HG03039 (cell line): ENCODE measurements at regions not wholly inside any gene's neighbourhood (a gene's known extent, or its start where the extent isn't known, plus 50 kb on each side); places are given as distances from the start of the nearest gene placed in this dataset.
"Not testable (repeated sequence)": the region's sequence is repeated elsewhere in the genome, so short reads cannot be mapped to it uniquely, and the experiment has no call there.

Source experiments
- ATAC-seq: cut with Tn5 transposase; IDR thresholded peaks from one replicate; pipeline ENCODE4 v1.9.1; 2021; ENCODE audit warnings: mild to moderate bottlenecking, moderate library complexity; ENCODE audit not compliant: unreplicated experiment

- ATAC-seq = no peak
These were observed 104.4 kb upstream of the RBMS3 start for GRCh38 chr3:29176501-29176900.

- no peak for ATAC-seq
These were observed 101.8 kb upstream of the RBMS3 start for GRCh38 chr3:29178809-29179793.

- ATAC-seq = no peak
These were observed 99.6 kb upstream of the RBMS3 start for GRCh38 chr3:29181149-29181780.

DNA sequence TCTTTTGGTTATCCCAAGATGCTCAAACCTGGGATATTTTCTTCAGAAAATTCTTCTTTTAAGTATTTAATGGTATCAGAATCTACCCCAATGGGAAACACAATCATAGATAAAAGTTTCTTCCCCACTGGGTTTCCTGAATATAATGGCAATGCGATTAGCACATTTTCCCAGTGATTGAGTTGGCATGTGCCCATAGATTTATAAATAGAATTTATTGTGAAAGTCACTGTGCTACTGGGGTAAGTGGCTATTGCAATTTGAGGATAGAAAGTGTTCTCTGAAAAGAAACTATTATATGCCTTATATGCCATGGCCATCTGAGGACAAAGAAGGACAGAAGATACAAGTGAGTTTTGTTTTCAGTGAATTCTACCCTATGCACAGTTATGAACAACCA is 99.0 kb upstream of the RBMS3 start:
- ATAC-seq = no peak

DNA sequence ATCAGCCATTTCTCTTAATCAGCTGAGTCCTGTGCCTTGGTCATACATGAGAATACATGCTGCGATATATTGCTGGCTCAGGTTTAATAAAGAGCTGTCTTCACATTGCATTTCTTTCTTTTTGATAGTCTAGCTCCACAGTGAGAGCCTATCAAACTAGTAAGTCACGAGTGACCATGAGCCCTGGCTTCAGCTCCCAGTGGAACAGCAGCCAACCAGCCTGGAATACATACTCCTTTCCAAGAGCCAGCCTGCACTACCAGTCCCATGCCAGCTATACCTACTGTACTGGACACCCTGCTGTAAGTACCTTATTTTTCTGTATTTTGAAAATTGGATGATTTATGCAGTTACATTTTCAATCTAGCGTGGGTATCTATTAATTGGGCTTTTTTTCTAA is 98.0 kb upstream of the RBMS3 start:
- ATAC-seq = not testable (repeated sequence)

DNA sequence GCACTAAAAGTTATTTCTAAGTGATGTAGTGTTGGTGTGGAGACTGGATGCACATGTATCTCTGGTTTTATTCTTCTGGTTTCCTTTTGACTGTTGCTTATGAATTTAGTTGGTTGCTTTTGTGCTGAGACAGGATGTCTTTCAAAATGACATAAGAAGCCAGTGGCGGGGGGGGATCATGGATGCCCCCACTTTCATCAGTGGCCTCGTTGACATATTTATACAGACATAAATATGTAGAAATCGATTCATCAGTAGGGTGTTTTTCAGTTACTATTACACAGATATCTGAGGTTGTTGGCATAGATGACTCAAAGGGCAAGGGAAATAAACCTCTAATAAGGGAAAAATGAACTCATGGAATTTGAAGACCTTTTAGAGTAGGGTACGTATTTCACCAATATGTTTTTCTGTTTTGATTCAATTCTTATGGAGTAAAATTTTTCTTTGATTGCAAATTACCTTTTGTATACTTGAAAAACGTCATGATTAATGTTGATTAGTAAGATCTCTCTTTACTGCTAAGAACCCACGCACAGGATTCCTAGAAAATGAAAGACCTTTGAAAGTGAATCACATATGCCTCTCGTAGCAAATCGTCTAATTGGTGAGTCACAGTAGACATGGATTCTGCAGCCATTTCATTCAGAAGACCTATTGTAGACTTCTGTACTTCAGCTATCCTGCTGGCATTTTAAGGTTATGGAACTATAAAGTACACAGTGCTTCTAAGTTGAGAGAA is 97.4 kb upstream of the RBMS3 start:
- no peak for ATAC-seq

GRCh38 chr3:29185706-29186105 is 95.2 kb upstream of the RBMS3 start:
- ATAC-seq = no peak

- no peak for ATAC-seq
These were observed 94.7 kb upstream of the RBMS3 start for GRCh38 chr3:29186131-29186599.

GRCh38 chr3:29186982-29187725 is 93.7 kb upstream of the RBMS3 start:
- no peak for ATAC-seq

DNA sequence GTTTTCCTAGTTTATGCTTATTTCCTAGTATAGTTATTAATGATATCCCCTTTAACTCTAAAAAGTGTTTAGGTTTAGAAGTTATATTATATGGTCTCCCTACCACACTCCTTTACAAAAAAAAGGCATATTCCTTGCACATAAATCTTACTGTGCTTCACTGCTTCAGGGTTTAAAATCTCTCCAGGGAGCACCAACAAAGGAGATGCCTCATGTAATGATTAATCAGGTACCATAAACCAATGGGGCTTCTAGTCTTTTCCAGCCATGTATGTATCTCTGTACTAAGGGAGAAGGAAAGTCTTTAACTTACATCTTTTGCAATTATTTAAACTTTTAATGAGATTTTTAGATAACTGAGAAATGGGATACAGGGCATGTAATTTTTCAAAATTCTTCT is 91.5 kb upstream of the RBMS3 start:
- no peak for ATAC-seq

DNA sequence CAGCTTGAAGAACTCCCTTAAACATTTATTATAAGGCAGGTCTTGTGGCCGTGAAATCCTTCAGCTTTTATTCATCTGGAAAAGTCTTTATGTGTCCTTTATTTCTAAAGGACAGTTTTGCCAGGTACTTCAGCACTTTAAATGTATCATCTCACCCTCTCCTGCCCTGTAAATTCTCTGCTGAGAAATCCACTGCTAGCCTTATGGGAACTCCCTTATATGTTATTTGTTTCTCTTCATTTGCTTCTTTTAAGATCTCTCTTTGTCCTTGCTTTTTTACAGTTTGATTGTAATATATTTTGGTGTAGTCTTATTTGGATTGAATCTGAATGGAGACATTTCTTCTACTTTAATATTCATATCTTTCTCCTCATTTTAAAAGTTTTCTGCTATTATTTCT is 86.7 kb upstream of the RBMS3 start:
- ATAC-seq = no peak

DNA sequence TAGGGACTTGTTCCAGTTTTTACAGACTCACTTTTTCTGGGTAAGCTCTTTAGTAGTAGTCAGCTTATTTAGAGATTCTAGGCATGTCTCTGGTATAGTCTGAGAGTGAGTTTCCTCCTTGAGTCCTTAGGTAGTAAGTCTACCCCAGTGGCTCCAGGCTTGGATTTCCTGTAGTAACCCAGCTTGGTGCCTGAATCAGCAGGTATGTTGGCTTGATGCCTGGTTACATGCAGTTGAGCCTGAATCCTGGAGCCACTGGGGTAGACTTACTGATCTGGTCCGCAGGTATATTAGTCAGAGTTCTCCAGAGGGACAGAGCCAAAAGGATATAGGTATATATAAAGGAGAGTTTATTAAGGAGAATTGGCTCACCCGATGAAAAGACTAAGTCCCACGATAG is 85.8 kb upstream of the RBMS3 start:
- ATAC-seq = no peak

GRCh38 chr3:29201604-29202003 is 79.3 kb upstream of the RBMS3 start:
- ATAC-seq = no peak

GRCh38 chr3:29202378-29202777 is 78.5 kb upstream of the RBMS3 start:
- no peak for ATAC-seq

GRCh38 chr3:29203851-29204250 is 77.0 kb upstream of the RBMS3 start:
- ATAC-seq = no peak

DNA sequence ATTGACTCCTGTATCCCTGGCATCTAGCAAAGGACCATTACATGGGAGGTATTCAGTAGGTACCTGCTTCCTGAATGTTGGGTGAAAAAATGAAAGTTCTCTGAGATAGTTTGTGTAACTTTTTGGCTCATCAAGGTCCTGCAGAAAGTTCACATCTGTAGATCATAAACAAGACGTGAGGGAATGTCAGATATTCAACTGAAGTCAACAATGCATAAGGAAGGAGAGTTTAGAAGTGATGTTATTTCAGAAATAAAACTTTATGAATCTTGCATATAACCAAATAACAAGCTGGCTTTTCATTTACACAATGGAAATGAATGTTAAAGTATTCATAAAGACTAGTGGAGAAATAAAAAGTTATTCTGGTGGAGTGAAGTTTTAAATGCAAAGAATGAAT is 73.4 kb upstream of the RBMS3 start:
- ATAC-seq = no peak

DNA sequence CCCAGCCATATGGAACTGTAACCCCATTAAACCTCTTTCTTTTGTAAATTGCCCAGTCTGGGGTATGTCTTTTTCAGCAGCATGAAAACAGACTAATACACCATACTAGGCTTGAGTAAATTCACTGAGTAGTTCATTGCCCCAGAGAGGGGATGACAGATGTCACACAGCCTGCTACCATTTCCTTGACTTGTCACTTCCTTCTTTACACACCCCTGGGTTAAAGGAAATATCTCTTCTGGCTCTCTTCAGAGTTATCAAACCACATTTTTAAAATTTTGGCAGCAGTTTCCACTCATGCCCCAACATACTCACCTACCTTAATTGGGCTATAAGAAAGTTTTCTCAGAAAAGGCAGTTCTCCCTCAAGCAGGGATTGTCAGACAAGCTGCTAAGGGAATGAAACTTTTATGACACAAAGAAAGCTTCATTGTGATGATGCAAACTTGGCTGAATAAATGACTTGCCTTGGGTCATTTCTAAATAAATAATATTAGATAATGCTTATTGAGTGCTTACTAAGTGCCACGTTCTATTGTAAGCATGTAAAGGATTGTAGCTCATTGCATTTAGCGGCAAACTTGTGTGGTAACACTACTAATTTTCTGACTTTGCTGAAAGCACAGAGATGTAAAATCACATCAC is 68.0 kb upstream of the RBMS3 start:
- no peak for ATAC-seq

GRCh38 chr3:29214009-29214658 is 66.7 kb upstream of the RBMS3 start:
- ATAC-seq = no peak

- ATAC-seq = no peak
These were observed 64.9 kb upstream of the RBMS3 start for GRCh38 chr3:29215948-29216347.

- ATAC-seq = no peak
These were observed 54.2 kb upstream of the RBMS3 start for GRCh38 chr3:29226706-29227105.
